ENCODE measurements at regions not wholly inside any gene's neighbourhood (a gene's known extent, or its start where the extent isn't known, plus 50 kb on each side); places are given as distances from the start of the nearest gene placed in this dataset.

DNA sequence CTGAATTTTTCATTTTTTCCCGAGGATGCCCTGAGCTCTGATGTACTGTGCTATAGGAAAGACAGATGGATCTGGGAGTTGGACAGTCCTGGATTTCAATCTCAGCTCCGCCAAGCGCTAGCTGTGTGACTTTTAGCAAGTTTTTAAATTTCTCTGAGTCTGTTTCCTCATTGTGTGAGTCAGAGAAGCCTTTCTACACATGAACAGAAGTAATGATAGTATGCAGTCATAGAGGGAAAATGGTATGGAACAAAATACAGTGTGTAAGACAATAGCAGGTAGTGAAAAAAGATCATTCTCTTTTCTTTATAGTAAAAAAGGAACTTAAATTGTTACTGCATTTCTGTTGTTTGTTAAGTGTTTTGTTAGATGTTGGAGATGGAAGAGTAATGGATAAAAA is 52.4 kb upstream of the PPM1B start:
- no peaks in the 10 kb centered on the region for H3K9me3 ChIP-seq
- no peak overlapping the region for H3K4me3 ChIP-seq
- no peak for DNase-seq (ENCODE audit: low spot score in 2 of 2)
- in situ Hi-C loops (cut with MboI; ENCODE audit: low sequenced_read_pairs): no loop called here
- no peaks in the 10 kb centered on the region for H3K36me3 ChIP-seq (replicated peaks)
- H3K27me3 ChIP-seq (ENCODE audit: low read depth): no peaks in the 10 kb centered on the region
- peaks cover 4% of the 10 kb centered on the region for H3K4me1 ChIP-seq

DNA sequence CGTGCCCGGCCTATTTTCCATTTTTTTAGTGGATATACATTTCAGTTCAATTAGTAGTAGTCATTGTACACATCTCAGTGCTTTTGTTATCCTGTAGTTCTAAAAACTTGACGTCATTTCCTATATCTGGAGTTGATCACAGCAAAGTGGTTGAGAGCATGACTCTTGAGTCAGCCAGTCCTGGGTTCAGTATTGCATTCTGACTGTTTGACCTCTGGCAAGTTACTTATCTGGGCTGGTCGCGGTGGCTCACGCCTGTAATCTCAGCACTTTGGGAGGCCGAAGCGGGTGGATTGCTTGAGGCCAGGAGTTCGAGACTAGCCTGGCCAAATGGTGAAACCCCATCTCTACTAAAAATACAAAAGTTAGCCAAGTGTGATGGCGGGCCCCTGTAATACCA is 50.4 kb upstream of the PPM1B start:
- Histone ChIP-seq H3K36me3 (replicated peaks) (no peaks in the 10 kb centered on the region), H3K4me1 (peaks cover 4% of the 10 kb centered on the region), H3K4me3 (no peak overlapping the region), H3K9me3 (no peaks in the 10 kb centered on the region), H3K27me3 (ENCODE audit: low read depth) (no peaks in the 10 kb centered on the region)
- in situ Hi-C loops (cut with MboI; ENCODE audit: low sequenced_read_pairs): no loop called here
- no peak for DNase-seq (ENCODE audit: low spot score in 2 of 2)
